ENCODE measurements at regions not wholly inside any gene's neighbourhood (a gene's known extent, or its start where the extent isn't known, plus 50 kb on each side); places are given as distances from the start of the nearest gene placed in this dataset.

DNA sequence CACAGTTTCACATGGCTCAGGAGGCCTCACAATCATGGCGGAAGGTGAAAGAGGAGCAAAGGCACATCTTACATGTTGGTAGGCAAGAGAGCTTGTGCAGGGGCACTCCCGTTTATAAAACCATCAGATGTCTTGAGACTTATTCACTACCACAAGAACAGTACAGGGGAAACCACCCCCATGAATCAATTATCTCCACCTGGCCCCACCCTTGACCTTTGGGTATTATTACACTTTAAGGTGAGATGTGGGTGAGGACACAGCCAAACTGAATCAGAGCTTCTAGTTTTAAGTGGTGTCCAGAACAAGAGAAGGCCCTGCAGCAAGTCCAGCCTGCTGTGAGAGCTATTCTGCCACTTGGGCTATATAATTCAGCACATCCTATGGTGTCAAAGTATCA is 493.7 kb downstream of the ETS1 start:
- TF ChIP-seq, protein P1, sequence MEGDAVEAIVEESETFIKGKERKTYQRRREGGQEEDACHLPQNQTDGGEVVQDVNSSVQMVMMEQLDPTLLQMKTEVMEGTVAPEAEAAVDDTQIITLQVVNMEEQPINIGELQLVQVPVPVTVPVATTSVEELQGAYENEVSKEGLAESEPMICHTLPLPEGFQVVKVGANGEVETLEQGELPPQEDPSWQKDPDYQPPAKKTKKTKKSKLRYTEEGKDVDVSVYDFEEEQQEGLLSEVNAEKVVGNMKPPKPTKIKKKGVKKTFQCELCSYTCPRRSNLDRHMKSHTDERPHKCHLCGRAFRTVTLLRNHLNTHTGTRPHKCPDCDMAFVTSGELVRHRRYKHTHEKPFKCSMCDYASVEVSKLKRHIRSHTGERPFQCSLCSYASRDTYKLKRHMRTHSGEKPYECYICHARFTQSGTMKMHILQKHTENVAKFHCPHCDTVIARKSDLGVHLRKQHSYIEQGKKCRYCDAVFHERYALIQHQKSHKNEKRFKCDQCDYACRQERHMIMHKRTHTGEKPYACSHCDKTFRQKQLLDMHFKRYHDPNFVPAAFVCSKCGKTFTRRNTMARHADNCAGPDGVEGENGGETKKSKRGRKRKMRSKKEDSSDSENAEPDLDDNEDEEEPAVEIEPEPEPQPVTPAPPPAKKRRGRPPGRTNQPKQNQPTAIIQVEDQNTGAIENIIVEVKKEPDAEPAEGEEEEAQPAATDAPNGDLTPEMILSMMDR (IDR thresholded peaks at IDR 0.05) = no peak
- TF ChIP-seq HOXA7 (CRISPR knock-in tag; IDR thresholded peaks at IDR 0.05) (no peak), CBX8 (IDR thresholded peaks at IDR 0.05) (no peak), POLR2A (IDR thresholded peaks at IDR 0.05; ENCODE audit: low read length) (no peak), BHLHE40 (IDR thresholded peaks at IDR 0.05; ENCODE audit: low read depth, low read length) (no peak), ZNF302 (CRISPR knock-in tag; IDR thresholded peaks at IDR 0.05) (no peak), CEBPB (IDR thresholded peaks at IDR 0.05) (no peak), TP53 (CRISPR knock-in tag; IDR thresholded peaks at IDR 0.05) (no peak), SMC3 (IDR thresholded peaks at IDR 0.05) (no peak), RNF2 (IDR thresholded peaks at IDR 0.05; ENCODE audit: borderline replicate concordance, low read depth) (no peak), POLR2AphosphoS2 (conservative IDR thresholded peaks at IDR 0.05; ENCODE audit: low read length) (no peak)
- TF ChIP-seq, protein P2, sequence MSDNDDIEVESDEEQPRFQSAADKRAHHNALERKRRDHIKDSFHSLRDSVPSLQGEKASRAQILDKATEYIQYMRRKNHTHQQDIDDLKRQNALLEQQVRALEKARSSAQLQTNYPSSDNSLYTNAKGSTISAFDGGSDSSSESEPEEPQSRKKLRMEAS (IDR thresholded peaks at IDR 0.05) = no peak
- TF ChIP-seq, protein P3, sequence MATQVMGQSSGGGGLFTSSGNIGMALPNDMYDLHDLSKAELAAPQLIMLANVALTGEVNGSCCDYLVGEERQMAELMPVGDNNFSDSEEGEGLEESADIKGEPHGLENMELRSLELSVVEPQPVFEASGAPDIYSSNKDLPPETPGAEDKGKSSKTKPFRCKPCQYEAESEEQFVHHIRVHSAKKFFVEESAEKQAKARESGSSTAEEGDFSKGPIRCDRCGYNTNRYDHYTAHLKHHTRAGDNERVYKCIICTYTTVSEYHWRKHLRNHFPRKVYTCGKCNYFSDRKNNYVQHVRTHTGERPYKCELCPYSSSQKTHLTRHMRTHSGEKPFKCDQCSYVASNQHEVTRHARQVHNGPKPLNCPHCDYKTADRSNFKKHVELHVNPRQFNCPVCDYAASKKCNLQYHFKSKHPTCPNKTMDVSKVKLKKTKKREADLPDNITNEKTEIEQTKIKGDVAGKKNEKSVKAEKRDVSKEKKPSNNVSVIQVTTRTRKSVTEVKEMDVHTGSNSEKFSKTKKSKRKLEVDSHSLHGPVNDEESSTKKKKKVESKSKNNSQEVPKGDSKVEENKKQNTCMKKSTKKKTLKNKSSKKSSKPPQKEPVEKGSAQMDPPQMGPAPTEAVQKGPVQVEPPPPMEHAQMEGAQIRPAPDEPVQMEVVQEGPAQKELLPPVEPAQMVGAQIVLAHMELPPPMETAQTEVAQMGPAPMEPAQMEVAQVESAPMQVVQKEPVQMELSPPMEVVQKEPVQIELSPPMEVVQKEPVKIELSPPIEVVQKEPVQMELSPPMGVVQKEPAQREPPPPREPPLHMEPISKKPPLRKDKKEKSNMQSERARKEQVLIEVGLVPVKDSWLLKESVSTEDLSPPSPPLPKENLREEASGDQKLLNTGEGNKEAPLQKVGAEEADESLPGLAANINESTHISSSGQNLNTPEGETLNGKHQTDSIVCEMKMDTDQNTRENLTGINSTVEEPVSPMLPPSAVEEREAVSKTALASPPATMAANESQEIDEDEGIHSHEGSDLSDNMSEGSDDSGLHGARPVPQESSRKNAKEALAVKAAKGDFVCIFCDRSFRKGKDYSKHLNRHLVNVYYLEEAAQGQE (IDR thresholded peaks at IDR 0.05) = no peak
